Tibial nerve (tissue), 4 donors: ENCODE measurements at regions not wholly inside any gene's neighbourhood (a gene's known extent, or its start where the extent isn't known, plus 50 kb on each side); places are given as distances from the start of the nearest gene placed in this dataset.

ENCODE experiments used
- DNase-seq, 2 donors: peaks; one replicate each; pipeline ENCODE4 v3.0.0-alpha.2; 2019; ENCODE audit warnings: low spot score in 2 of 2
- H3K27ac ChIP-seq, 4 donors: fragments of 200-600 bp; sonication (generic) in 3 of 4; one replicate each; pipeline ENCODE4 v1.5.1; 2017 to 2019; ENCODE audit warnings: mild to moderate bottlenecking in 1 of 4
- H3K27me3 ChIP-seq, 2 donors: fragments of 200-600 bp; sonication (generic) in 1 of 2; one replicate each; pipeline versions ENCODE4 v1.5.1 to v1.6.0; 2017 to 2019
- H3K36me3 ChIP-seq, 3 donors: fragments of 200-600 bp; sonication (generic); one replicate each; pipeline ENCODE4 v1.5.1; 2018 to 2019
- H3K4me1 ChIP-seq, 4 donors: fragments of 200-600 bp; sonication (generic) in 3 of 4; one replicate each; pipeline ENCODE4 v1.5.1; 2017 to 2019
- H3K4me3 ChIP-seq, 4 donors: fragments of 200-600 bp; sonication (generic) in 3 of 4; one replicate each; pipeline ENCODE4 v1.5.1; 2017 to 2019; ENCODE audit warnings: mild to moderate bottlenecking in 1 of 4, moderate library complexity in 1 of 4
- H3K9me3 ChIP-seq, 4 donors: fragments of 200-600 bp; sonication (generic) in 3 of 4; one replicate each; pipeline ENCODE4 v1.5.1; 2017 to 2019
- EP300 ChIP-seq, 2 donors: sonication (generic); formaldehyde crosslinking; IDR thresholded peaks; one replicate each; pipeline ENCODE4 v1.6.1; 2017; ENCODE audit warnings: antibody characterized with exemption in 2 of 2, mild to moderate bottlenecking in 1 of 2
- POLR2A ChIP-seq, 2 donors: fragments of 450-650 bp; IDR thresholded peaks; one replicate each; pipeline ENCODE4 v1.6.1; 2017; ENCODE audit warnings: antibody characterized with exemption in 2 of 2, mild to moderate bottlenecking in 2 of 2, moderate library complexity in 2 of 2
- WGBS, 2 donors: methylation state at CpG; one replicate each; pipeline ENCODE4 v1.1.5; 2018; 5-methylcytosine and 5-hydroxymethylcytosine counted together
- TF ChIP-seq, protein P1 (sequence below), 5 experiments: fragments of 200-600 bp in 3 of 5; fragments of 450-650 bp in 2 of 5; sonication (generic) in 3 of 5; IDR thresholded peaks; one replicate each; pipeline ENCODE4 v1.5.1; 2016 to 2019; ENCODE audit warnings: antibody characterized with exemption in 5 of 5, mild to moderate bottlenecking in 3 of 5, moderate library complexity in 2 of 5

DNA sequence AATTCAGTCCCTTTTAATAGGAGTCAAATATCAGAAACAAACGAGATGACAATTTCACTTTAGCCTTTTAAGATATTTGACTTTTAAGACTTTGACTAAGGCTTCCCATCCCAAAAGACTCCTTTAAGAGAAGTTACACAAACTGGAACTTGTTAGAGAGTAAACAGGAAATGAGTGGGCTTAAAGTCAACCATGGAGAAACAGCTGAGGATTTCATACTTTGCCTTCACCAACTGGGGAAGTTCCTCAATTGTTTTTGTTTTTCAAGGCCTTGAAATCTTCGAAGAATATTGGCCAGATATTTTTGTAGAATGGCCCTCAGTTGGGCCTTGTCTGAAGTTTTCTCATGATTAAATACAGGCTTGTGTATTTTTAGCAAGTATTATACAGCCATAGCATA lies 227.3 kb downstream of the POU4F1 start:
- Histone ChIP-seq H3K27ac (no peak overlapping the region), H3K9me3 (no peaks in the 10 kb centered on the region), H3K4me1 (no peaks in the 10 kb centered on the region), H3K4me3 (no peak overlapping the region), H3K36me3 (no peaks in the 10 kb centered on the region), H3K27me3 (no peaks in the 10 kb centered on the region)
- TF ChIP-seq EP300 (IDR thresholded peaks at IDR 0.05), result no peak
- TF ChIP-seq POLR2A (IDR thresholded peaks at IDR 0.05), result no peak
- TF ChIP-seq, protein P1, sequence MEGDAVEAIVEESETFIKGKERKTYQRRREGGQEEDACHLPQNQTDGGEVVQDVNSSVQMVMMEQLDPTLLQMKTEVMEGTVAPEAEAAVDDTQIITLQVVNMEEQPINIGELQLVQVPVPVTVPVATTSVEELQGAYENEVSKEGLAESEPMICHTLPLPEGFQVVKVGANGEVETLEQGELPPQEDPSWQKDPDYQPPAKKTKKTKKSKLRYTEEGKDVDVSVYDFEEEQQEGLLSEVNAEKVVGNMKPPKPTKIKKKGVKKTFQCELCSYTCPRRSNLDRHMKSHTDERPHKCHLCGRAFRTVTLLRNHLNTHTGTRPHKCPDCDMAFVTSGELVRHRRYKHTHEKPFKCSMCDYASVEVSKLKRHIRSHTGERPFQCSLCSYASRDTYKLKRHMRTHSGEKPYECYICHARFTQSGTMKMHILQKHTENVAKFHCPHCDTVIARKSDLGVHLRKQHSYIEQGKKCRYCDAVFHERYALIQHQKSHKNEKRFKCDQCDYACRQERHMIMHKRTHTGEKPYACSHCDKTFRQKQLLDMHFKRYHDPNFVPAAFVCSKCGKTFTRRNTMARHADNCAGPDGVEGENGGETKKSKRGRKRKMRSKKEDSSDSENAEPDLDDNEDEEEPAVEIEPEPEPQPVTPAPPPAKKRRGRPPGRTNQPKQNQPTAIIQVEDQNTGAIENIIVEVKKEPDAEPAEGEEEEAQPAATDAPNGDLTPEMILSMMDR (IDR thresholded peaks at IDR 0.05), result no peak
- DNase-seq, result no peak
- 30 to 36% methylated on average over 2 of the region's 2 CpGs for WGBS, 2 donors

DNA sequence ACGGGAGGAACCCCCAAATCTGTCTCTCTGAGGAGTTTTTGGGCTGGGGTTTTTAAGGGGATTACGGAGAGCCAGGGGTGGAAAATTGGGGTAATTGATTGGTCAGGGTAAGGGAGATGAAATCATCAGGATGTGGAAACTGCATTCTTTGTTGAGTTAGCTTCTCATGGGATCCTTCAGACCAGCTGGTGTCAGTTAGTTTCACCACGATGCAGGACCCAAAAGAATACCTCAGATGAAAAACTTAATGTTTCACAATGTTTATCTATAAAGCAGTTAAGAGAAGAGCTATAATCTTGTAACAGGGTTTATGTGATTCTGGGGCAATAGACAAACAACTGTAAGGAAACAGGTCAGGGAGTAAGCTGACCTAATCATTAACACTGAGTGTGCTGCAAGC lies 230.8 kb downstream of the POU4F1 start:
- H3K27ac ChIP-seq, result no peak overlapping the region
- no peaks in the 10 kb centered on the region for H3K27me3 ChIP-seq
- TF ChIP-seq POLR2A (IDR thresholded peaks at IDR 0.05), result no peak
- TF ChIP-seq, protein P1 (IDR thresholded peaks at IDR 0.05), result no peak
- no peak for TF ChIP-seq EP300 (IDR thresholded peaks at IDR 0.05)
- WGBS, 2 donors, result 32 to 33% methylated on average over 3 of the region's 3 CpGs
- no peaks in the 10 kb centered on the region for H3K36me3 ChIP-seq
- no peak overlapping the region for H3K4me3 ChIP-seq
- no peaks in the 10 kb centered on the region for H3K9me3 ChIP-seq
- no peak for DNase-seq
- H3K4me1 ChIP-seq, result no peaks in the 10 kb centered on the region

DNA sequence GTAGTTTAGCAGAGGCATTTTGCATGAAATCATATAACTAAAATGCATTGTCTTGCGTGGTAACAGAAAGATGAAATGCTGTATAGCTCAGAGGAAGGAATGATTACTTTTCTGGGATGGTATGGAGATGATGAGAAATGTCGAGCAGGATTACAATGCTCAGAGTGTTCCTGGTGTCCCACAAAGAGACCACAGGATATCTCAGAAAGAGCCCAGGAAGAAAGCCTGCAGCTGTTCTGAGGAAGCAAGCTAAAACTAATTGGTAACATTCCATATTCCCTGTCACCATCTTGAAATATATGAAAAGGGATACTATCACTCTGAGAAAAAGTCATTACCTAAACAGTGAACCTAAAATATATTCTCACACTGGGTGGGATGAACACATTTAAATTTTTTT lies 233.1 kb downstream of the POU4F1 start:
- DNase-seq, result no peak
- H3K36me3 ChIP-seq, result no peaks in the 10 kb centered on the region
- no peak overlapping the region for H3K4me3 ChIP-seq
- H3K27ac ChIP-seq, result no peak overlapping the region
- H3K27me3 ChIP-seq, result no peaks in the 10 kb centered on the region
- 63 to 68% methylated on average over 2 of the region's 2 CpGs for WGBS, 2 donors
- H3K4me1 ChIP-seq, result no peaks in the 10 kb centered on the region
- no peaks in the 10 kb centered on the region for H3K9me3 ChIP-seq
- TF ChIP-seq POLR2A (IDR thresholded peaks at IDR 0.05) (no peak), EP300 (IDR thresholded peaks at IDR 0.05) (no peak)
- TF ChIP-seq, protein P1 (IDR thresholded peaks at IDR 0.05), result no peak

DNA sequence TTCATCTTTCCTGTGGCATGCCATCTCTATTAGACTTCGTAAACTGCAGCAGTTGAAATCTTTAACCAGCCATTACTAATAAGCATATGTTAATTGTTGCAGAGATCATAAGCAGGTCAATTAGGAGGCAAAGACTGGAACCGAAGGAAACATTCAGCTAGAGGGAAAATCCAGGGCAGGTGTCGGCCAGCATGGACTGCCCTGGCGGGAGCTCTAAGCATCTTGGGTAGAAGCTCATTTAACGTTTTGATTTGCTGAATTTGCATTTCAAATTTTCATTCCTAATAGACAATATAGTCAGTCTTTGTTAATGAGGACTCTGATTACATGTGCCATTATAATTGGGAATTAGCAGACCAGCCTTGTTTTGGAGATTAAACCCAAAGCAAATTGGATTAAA lies 238.6 kb downstream of the POU4F1 start:
- no peaks in the 10 kb centered on the region for H3K9me3 ChIP-seq
- DNase-seq, result no peak
- H3K36me3 ChIP-seq, result no peaks in the 10 kb centered on the region
- no peaks in the 10 kb centered on the region for H3K4me1 ChIP-seq
- no peak overlapping the region for H3K27ac ChIP-seq
- no peak overlapping the region for H3K4me3 ChIP-seq
- TF ChIP-seq POLR2A (IDR thresholded peaks at IDR 0.05), result no peak
- no peak for TF ChIP-seq EP300 (IDR thresholded peaks at IDR 0.05)
- TF ChIP-seq, protein P1 (IDR thresholded peaks at IDR 0.05), result no peak
- WGBS, 2 donors, result 74 to 78% methylated on average over 5 of the region's 5 CpGs
- H3K27me3 ChIP-seq, result no peaks in the 10 kb centered on the region

DNA sequence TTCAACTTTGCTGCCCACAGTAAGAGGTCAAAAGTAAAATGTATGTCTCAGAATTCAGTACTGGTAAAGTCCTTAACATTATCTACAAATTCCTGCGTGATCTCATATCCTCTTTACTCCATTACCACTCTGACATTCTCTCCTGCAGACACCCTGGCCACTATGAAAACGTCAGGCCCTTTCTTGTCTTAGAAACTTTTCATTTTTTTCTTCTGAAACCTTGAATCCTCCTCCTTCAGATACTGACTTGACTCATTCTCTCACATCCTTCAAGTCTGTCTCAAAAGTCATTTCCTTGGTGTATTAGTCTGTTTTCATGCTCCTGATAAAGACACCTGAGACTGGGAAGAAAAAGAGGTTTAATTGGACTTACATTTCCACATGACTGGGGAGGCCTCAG lies 262.3 kb downstream of the POU4F1 start:
- no peak for DNase-seq
- Histone ChIP-seq H3K27me3 (no peaks in the 10 kb centered on the region), H3K9me3 (no peaks in the 10 kb centered on the region), H3K4me1 (no peaks in the 10 kb centered on the region), H3K36me3 (no peaks in the 10 kb centered on the region), H3K27ac (no peak overlapping the region), H3K4me3 (no peak overlapping the region)
- WGBS, 2 donors, result 46 to 50% methylated on average over 2 of the region's 2 CpGs
- TF ChIP-seq, protein P1 (IDR thresholded peaks at IDR 0.05), result no peak
- TF ChIP-seq EP300 (IDR thresholded peaks at IDR 0.05) (no peak), POLR2A (IDR thresholded peaks at IDR 0.05) (no peak)
